ENCODE measurements at regions not wholly inside any gene's neighbourhood (a gene's known extent, or its start where the extent isn't known, plus 50 kb on each side); places are given as distances from the start of the nearest gene placed in this dataset.

DNA sequence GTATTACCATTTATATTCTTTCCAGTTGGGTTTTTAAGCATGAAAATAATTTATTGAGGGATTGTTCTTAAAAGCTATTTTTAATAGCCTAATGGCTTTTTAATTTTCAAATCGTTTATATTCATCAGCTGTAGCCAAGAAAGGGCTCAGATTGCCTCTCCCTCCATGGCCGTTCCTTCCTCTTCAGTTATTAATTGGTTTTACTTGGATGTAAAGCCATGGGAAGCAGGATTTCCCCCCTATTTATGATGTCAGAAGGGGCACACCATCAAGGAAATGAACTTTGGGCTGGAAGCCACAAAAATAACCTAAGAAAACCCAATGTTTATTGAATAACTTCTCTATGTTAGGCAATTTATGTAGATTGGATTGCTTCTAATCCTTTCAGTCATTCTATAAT lies 656.3 kb downstream of the TYW1 start:
- no peak overlapping the region for H3K27ac ChIP-seq
- no peaks in the 10 kb centered on the region for H3K27me3 ChIP-seq
- TF ChIP-seq CTCF (IDR thresholded peaks at IDR 0.05) (no peak), POLR2A (IDR thresholded peaks at IDR 0.05) (no peak)
- intact Hi-C loops (cut with DNase I), result no loop called here
- H3K36me3 ChIP-seq, result no peaks in the 10 kb centered on the region
- 57 to 65% methylated on average over 2 of the region's 2 CpGs for WGBS, 2 donors
- DNase-seq, result no peak
- H3K9me3 ChIP-seq, result no peaks in the 10 kb centered on the region
- H3K4me3 ChIP-seq (replicated peaks in 1 of 3), result no peak overlapping the region
- peaks cover 9 to 37% of the 10 kb centered on the region in 2 donors for H3K4me1 ChIP-seq

GRCh38 chr7:67653856-67654454 lies 657.3 kb downstream of the TYW1 start:
- Histone ChIP-seq H3K36me3 (no peaks in the 10 kb centered on the region), H3K9me3 (no peaks in the 10 kb centered on the region), H3K27ac (no peak overlapping the region), H3K4me1 (peaks cover 9 to 37% of the 10 kb centered on the region in 2 donors), H3K4me3 (replicated peaks in 1 of 3) (no peak overlapping the region), H3K27me3 (no peaks in the 10 kb centered on the region)
- DNase-seq, result no peak
- intact Hi-C loops (cut with DNase I), result no loop called here
- 68 to 69% methylated on average over 3 of the region's 3 CpGs for WGBS, 2 donors
- TF ChIP-seq POLR2A (IDR thresholded peaks at IDR 0.05) (no peak), CTCF (IDR thresholded peaks at IDR 0.05) (no peak)

DNA sequence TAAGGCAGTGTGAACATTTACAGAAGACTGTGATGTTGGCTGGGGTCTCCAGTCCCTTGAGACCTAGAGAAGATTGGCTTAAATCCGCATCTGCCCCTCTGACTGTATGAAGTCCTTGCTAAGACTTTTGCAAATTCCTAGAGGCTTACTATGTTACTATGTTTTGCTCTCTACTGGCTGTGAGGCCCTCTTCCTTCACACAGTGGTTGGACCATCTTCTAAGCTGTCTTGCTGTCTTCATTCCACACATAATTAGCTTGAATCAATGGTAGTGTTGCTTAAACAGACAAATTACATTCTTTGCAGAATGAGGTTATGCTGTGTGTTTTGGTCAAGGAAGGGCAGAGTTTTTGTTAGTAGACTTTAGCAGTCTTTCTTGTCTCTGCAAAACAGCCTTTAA lies 658.0 kb downstream of the TYW1 start:
- H3K4me1 ChIP-seq, result peaks cover 9 to 37% of the 10 kb centered on the region in 2 donors
- no peaks in the 10 kb centered on the region for H3K27me3 ChIP-seq
- 80 to 81% methylated on average over 1 of the region's 1 CpG for WGBS, 2 donors
- H3K27ac ChIP-seq, result no peak overlapping the region
- no peak for DNase-seq
- TF ChIP-seq POLR2A (IDR thresholded peaks at IDR 0.05) (no peak), CTCF (IDR thresholded peaks at IDR 0.05) (no peak)
- intact Hi-C loops (cut with DNase I), result no loop called here
- no peaks in the 10 kb centered on the region for H3K9me3 ChIP-seq
- H3K4me3 ChIP-seq (replicated peaks in 1 of 3), result no peak overlapping the region
- no peaks in the 10 kb centered on the region for H3K36me3 ChIP-seq

GRCh38 chr7:67655168-67655567 lies 658.5 kb downstream of the TYW1 start:
- no peak overlapping the region for H3K4me3 ChIP-seq (replicated peaks in 1 of 3)
- H3K27me3 ChIP-seq, result no peaks in the 10 kb centered on the region
- TF ChIP-seq CTCF (IDR thresholded peaks at IDR 0.05) (no peak), POLR2A (IDR thresholded peaks at IDR 0.05) (no peak)
- no peak overlapping the region for H3K27ac ChIP-seq
- intact Hi-C loops (cut with DNase I), result no loop called here
- no peaks in the 10 kb centered on the region for H3K36me3 ChIP-seq
- H3K9me3 ChIP-seq, result no peaks in the 10 kb centered on the region
- peaks cover 9 to 37% of the 10 kb centered on the region in 2 donors for H3K4me1 ChIP-seq
- no peak for DNase-seq

- Histone ChIP-seq H3K27me3 (no peaks in the 10 kb centered on the region), H3K4me1 (peaks cover 8 to 22% of the 10 kb centered on the region in 2 donors), H3K27ac (no peak overlapping the region), H3K9me3 (no peaks in the 10 kb centered on the region), H3K36me3 (no peaks in the 10 kb centered on the region), H3K4me3 (replicated peaks in 1 of 3) (no peak overlapping the region)
- intact Hi-C loops (cut with DNase I), result no loop called here
- TF ChIP-seq POLR2A (IDR thresholded peaks at IDR 0.05) (no peak), CTCF (IDR thresholded peaks at IDR 0.05) (no peak)
- DNase-seq, result no peak
Measured at GRCh38 chr7:67659091-67659490, 662.5 kb downstream of the TYW1 start.
